G401 (cell line): ENCODE measurements at regions not wholly inside any gene's neighbourhood (a gene's known extent, or its start where the extent isn't known, plus 50 kb on each side); places are given as distances from the start of the nearest gene placed in this dataset.

ENCODE experiments used
- DNase-seq: peaks from one replicate; pipeline ENCODE4 v3.0.0-alpha.2; 2015; ENCODE audit warnings: low spot score
- in situ Hi-C: cut with HindIII; loops from 2 replicates; pipeline ENCODE4 v1.10.0; 2016; ENCODE audit warnings: low sequenced_read_pairs, mixed read lengths

GRCh38 chr1:201695607-201696006 is 133.3 kb upstream of the IPO9 start:
- in situ Hi-C loops, result no loop called here
- DNase-seq, result no peak

- in situ Hi-C loops, result no loop called here
Observed at GRCh38 chr1:201696217-201696761, 132.7 kb upstream of the IPO9 start.

GRCh38 chr1:201697174-201697573 is 131.8 kb upstream of the IPO9 start:
- DNase-seq, result no peak
- in situ Hi-C loops, result no loop called here

More at GRCh38 chr1:201696217-201696761, 132.7 kb upstream of the IPO9 start:
- peak; percentile 96 for DNase-seq

GRCh38 chr1:201701831-201702230 is 127.1 kb upstream of the IPO9 start:
- in situ Hi-C loops, result no loop called here
- no peak for DNase-seq

- DNase-seq, result no peak
- in situ Hi-C loops, result no loop called here
Observed at GRCh38 chr1:201702936-201703335, 126.0 kb upstream of the IPO9 start.

- peak; percentile 69 for DNase-seq
- in situ Hi-C loops, result no loop called here
Observed at GRCh38 chr1:201703621-201704438, 125.1 kb upstream of the IPO9 start.

- DNase-seq, result no peak
- in situ Hi-C loops, result no loop called here
Observed at GRCh38 chr1:201704439-201704792, 124.5 kb upstream of the IPO9 start.

- in situ Hi-C loops, result no loop called here
- no peak for DNase-seq
Observed at GRCh38 chr1:201705389-201705788, 123.6 kb upstream of the IPO9 start.

GRCh38 chr1:201706109-201706508 is 122.8 kb upstream of the IPO9 start:
- no peak for DNase-seq
- in situ Hi-C loops, result no loop called here

GRCh38 chr1:201707027-201707426 is 121.9 kb upstream of the IPO9 start:
- in situ Hi-C loops, result no loop called here

GRCh38 chr1:201707656-201708055 is 121.3 kb upstream of the IPO9 start:
- DNase-seq, result no peak
- in situ Hi-C loops, result no loop called here

More at GRCh38 chr1:201707027-201707426, 121.9 kb upstream of the IPO9 start:
- DNase-seq, result no peak

- in situ Hi-C loops, result no loop called here
- no peak for DNase-seq
Observed at GRCh38 chr1:201708085-201708512, 120.9 kb upstream of the IPO9 start.

GRCh38 chr1:201708691-201709090 is 120.3 kb upstream of the IPO9 start:
- in situ Hi-C loops, result no loop called here
- no peak for DNase-seq

GRCh38 chr1:201709564-201710295 is 119.2 kb upstream of the IPO9 start:
- DNase-seq, result no peak
- in situ Hi-C loops, result no loop called here

GRCh38 chr1:201710632-201711597 is 118.0 kb upstream of the IPO9 start:
- no peak for DNase-seq
- in situ Hi-C loops, result no loop called here

GRCh38 chr1:201711811-201712210 is 117.1 kb upstream of the IPO9 start:
- in situ Hi-C loops, result no loop called here
- DNase-seq, result no peak

GRCh38 chr1:201712387-201713085 is 116.4 kb upstream of the IPO9 start:
- DNase-seq, result no peak
- in situ Hi-C loops, result no loop called here

- DNase-seq, result peak; percentile 56
- in situ Hi-C loops, result no loop called here
Observed at GRCh38 chr1:201713086-201713810, 115.7 kb upstream of the IPO9 start.
